NB4 (cell line): ENCODE measurements at regions not wholly inside any gene's neighbourhood (a gene's known extent, or its start where the extent isn't known, plus 50 kb on each side); places are given as distances from the start of the nearest gene placed in this dataset.

Source experiments
- MAX ChIP-seq: IDR thresholded peaks from 2 replicates; pipeline ENCODE4 v1.6.1; 2011; ENCODE audit warnings: low read depth, low read length
- MYC ChIP-seq: IDR thresholded peaks from 2 replicates; pipeline ENCODE4 v1.6.1; 2011; ENCODE audit warnings: low read depth, low read length
- POLR2A ChIP-seq: IDR thresholded peaks from 2 replicates; pipeline ENCODE4 v1.6.1; 2011; ENCODE audit warnings: mild to moderate bottlenecking; ENCODE audit not compliant: insufficient read length; ENCODE audit errors: extremely low read depth
- TF ChIP-seq, protein P1 (sequence below): IDR thresholded peaks from one replicate; pipeline ENCODE4 v1.5.1; 2012; ENCODE audit warnings: low read depth, low read length

DNA sequence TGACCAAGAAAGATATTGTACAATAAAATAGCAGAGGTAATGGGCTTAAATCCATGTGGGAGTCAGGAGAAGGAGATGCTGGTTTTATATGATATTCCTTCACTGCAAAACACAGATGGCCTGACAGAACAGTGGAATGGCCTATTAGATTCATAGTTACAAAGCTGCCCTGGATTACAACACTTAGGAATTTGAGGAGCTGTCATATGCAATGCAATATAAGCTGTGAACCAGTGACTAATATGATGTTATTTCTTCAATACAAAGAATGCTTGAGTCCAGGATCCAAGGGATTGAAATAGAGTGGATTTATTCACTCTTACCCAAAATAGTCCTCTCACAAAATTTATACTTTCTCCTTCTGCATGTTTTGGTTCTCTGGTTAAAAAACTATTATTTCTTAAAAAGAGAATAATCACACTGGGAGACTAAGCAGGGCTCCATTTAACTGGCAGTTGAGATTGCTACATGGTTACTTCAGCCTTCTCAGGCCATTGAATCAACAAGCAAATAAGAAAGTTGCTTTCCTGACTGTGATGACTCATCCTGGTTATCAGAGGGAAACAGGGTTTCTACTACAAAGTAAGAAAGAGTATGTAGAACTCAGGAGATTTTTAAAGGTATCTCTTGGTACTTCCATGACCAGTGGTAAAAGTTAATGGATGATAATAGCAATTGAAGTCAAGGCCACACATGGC lies 79.8 kb upstream of the ZPLD1 start:
- TF ChIP-seq, protein P1, sequence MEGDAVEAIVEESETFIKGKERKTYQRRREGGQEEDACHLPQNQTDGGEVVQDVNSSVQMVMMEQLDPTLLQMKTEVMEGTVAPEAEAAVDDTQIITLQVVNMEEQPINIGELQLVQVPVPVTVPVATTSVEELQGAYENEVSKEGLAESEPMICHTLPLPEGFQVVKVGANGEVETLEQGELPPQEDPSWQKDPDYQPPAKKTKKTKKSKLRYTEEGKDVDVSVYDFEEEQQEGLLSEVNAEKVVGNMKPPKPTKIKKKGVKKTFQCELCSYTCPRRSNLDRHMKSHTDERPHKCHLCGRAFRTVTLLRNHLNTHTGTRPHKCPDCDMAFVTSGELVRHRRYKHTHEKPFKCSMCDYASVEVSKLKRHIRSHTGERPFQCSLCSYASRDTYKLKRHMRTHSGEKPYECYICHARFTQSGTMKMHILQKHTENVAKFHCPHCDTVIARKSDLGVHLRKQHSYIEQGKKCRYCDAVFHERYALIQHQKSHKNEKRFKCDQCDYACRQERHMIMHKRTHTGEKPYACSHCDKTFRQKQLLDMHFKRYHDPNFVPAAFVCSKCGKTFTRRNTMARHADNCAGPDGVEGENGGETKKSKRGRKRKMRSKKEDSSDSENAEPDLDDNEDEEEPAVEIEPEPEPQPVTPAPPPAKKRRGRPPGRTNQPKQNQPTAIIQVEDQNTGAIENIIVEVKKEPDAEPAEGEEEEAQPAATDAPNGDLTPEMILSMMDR: no peak
- TF ChIP-seq POLR2A (no peak), MYC (no peak), MAX (no peak)
